ENCODE measurements at regions not wholly inside any gene's neighbourhood (a gene's known extent, or its start where the extent isn't known, plus 50 kb on each side); places are given as distances from the start of the nearest gene placed in this dataset.

DNA sequence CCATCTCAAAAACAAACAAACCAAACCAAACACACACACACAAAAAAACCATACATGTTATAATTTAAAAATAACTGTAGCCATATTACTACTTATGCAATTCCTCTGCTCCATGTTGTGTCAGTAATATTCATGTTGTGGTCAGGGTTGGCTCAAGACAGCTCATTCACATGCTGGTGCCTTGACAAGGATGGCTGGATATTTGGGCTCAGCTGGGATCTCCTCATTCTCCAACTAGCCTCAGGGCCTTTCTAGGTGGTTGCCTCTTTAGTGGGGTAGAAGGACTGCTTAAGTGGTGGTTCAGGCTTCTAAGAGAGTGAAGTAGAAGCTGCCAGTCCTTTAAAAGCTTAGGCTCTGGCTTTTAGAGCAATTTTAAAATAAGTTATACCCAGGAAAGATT lies 189.3 kb downstream of the ADRA2A start:
- TF ChIP-seq, protein P1, sequence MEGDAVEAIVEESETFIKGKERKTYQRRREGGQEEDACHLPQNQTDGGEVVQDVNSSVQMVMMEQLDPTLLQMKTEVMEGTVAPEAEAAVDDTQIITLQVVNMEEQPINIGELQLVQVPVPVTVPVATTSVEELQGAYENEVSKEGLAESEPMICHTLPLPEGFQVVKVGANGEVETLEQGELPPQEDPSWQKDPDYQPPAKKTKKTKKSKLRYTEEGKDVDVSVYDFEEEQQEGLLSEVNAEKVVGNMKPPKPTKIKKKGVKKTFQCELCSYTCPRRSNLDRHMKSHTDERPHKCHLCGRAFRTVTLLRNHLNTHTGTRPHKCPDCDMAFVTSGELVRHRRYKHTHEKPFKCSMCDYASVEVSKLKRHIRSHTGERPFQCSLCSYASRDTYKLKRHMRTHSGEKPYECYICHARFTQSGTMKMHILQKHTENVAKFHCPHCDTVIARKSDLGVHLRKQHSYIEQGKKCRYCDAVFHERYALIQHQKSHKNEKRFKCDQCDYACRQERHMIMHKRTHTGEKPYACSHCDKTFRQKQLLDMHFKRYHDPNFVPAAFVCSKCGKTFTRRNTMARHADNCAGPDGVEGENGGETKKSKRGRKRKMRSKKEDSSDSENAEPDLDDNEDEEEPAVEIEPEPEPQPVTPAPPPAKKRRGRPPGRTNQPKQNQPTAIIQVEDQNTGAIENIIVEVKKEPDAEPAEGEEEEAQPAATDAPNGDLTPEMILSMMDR (conservative IDR thresholded peaks at IDR 0.05): no peak
- TF ChIP-seq EZH2 (IDR thresholded peaks at IDR 0.05; ENCODE audit: low read depth): no peak
